GM12878 (cell line): ENCODE measurements at regions not wholly inside any gene's neighbourhood (a gene's known extent, or its start where the extent isn't known, plus 50 kb on each side); places are given as distances from the start of the nearest gene placed in this dataset.

Experiments used
- ATAC-seq: fragments of 200-7000 bp; cut with Tn5 transposase; 3 replicates; pipeline ENCODE4 v1.9.1; 2020; ENCODE audit warnings: mild to moderate bottlenecking, moderate library complexity
- BruUV-seq: library from RNA; stranded (reverse); fragments of 400-500 nt; replicated peaks from 2 replicates; lab custom pipeline; 2021; lab: Mats Ljungman, UMichigan
- CTCF ChIA-PET: fragments of 300-600 bp; sonication (Branson Sonifier 250); formaldehyde crosslinking; extraction: SDS; loops from one replicate; lab custom pipeline; 2021; ENCODE audit warnings: inconsistent platforms; lab: Yijun Ruan, JAX
- POLR2A ChIA-PET: fragments of 350-600 bp; formaldehyde crosslinking; extraction: SDS; loops from one replicate; lab custom pipeline; 2021; ENCODE audit warnings: inconsistent platforms; lab: Charles Lee
- RAD21 ChIA-PET: fragments of 300-600 bp; sonication (Branson Sonifier 250); formaldehyde crosslinking; loops from one replicate; lab custom pipeline; 2023; ENCODE audit warnings: antibody characterized with exemption; ENCODE audit not compliant: unreplicated experiment; lab: Charles Lee
- SMC1A ChIA-PET: fragments of 300-600 bp; sonication (Branson Sonifier 250); formaldehyde crosslinking; loops from one replicate; lab custom pipeline; 2023; ENCODE audit not compliant: unreplicated experiment, uncharacterized antibody; lab: Charles Lee
- DNase-seq: peaks from one replicate; pipeline ENCODE4 v3.0.0-alpha.2; 2011; ENCODE audit warnings: low read depth, low spot score
- FAIRE-seq: peaks from 3 replicates; lab custom pipeline; 2011; peaks lifted over from hg19 to GRCh38; lab: Jason Lieb, UNC
- H2AFZ ChIP-seq: 2 replicates; pipeline ENCODE4 v1.6.0; 2011; ENCODE audit warnings: low read depth, low read length, control low read depth; ENCODE audit not compliant: control insufficient read depth
- H3K27ac ChIP-seq: 2 replicates; pipeline ENCODE4 v1.5.1; 2011; ENCODE audit warnings: control low read depth; ENCODE audit not compliant: control insufficient read depth, insufficient read depth
- H3K27me3 ChIP-seq, 2 experiments: replicated peaks in 1 of 2; 2 replicates each; pipeline versions ENCODE4 v1.6.0 to v1.6.1; 2011; ENCODE audit warnings: low read length in 1 of 2; ENCODE audit not compliant: control insufficient read depth in 2 of 2, insufficient read depth in 2 of 2
- H3K36me3 ChIP-seq, 2 experiments: 2 replicates each; pipeline ENCODE4 v1.5.1; 2011; ENCODE audit warnings: low read length in 1 of 2; ENCODE audit not compliant: control insufficient read depth in 2 of 2, insufficient read depth in 2 of 2
- H3K4me1 ChIP-seq: 2 replicates; pipeline ENCODE4 v1.6.1; 2011; ENCODE audit warnings: mild to moderate bottlenecking, low read length, moderate library complexity, mixed read lengths; ENCODE audit not compliant: control insufficient read depth, insufficient read depth
- H3K4me2 ChIP-seq: 2 replicates; pipeline ENCODE4 v1.6.0; 2011; ENCODE audit warnings: control low read depth; ENCODE audit not compliant: control insufficient read depth, insufficient read depth
- H3K4me3 ChIP-seq: fragments of 200-600 bp; sonication (generic); 2 replicates; pipeline ENCODE4 v1.5.1; 2016
- H3K79me2 ChIP-seq: 2 replicates; pipeline ENCODE4 v1.6.0; 2011; ENCODE audit warnings: low read length; ENCODE audit not compliant: control insufficient read depth, insufficient read depth
- H3K9ac ChIP-seq: 2 replicates; pipeline ENCODE4 v1.8.0; 2011; ENCODE audit warnings: low read length, control low read depth, mixed read lengths; ENCODE audit not compliant: control insufficient read depth, insufficient read depth
- H3K9me3 ChIP-seq: replicated peaks from 3 replicates; pipeline ENCODE4 v1.5.1; 2011; ENCODE audit warnings: mild to moderate bottlenecking, low read length; ENCODE audit not compliant: control insufficient read depth, insufficient read depth
- H4K20me1 ChIP-seq: 2 replicates; pipeline ENCODE4 v1.6.0; 2011; ENCODE audit not compliant: control insufficient read depth, insufficient read depth
- GATAD2B ChIP-seq: fragments of 450-650 bp; conservative IDR thresholded peaks from 2 replicates; pipeline ENCODE4 v1.6.1; 2017; ENCODE audit warnings: low read depth, mild to moderate bottlenecking, moderate library complexity
- HDAC2 ChIP-seq: fragments of 200-600 bp; sonication (generic); IDR thresholded peaks from 2 replicates; pipeline ENCODE4 v1.6.1; 2017
- NKRF ChIP-seq: fragments of 450-650 bp; conservative IDR thresholded peaks from 2 replicates; pipeline ENCODE4 v1.6.1; 2017; ENCODE audit warnings: mild to moderate bottlenecking, moderate library complexity
- REST ChIP-seq: IDR thresholded peaks from 2 replicates; pipeline ENCODE4 v1.6.1; 2012; ENCODE audit warnings: mild to moderate bottlenecking, low read depth, low read length
- STAT3 ChIP-seq: IDR thresholded peaks from 2 replicates; pipeline ENCODE4 v1.6.1; 2011; ENCODE audit warnings: low read depth, low read length, improper control_type of control experiment
- TCF3 ChIP-seq: IDR thresholded peaks from 2 replicates; pipeline ENCODE4 v1.6.1; 2012; ENCODE audit warnings: low read depth, mild to moderate bottlenecking, low read length, borderline replicate concordance; ENCODE audit not compliant: insufficient read depth
- ZNF687 ChIP-seq: fragments of 450-650 bp; IDR thresholded peaks from 2 replicates; pipeline ENCODE4 v1.6.1; 2017; ENCODE audit warnings: mild to moderate bottlenecking, moderate library complexity
- WGBS: methylation state at CpG from one replicate; pipeline ENCODE4 v1.1.6; 2016; ENCODE audit warnings: low lambda C conversion rate; ENCODE audit not compliant: insufficient replicate concordance, insufficient coverage; ENCODE audit errors: missing lambda C conversion rate; 5-methylcytosine and 5-hydroxymethylcytosine counted together
- in situ Hi-C: fragments of 300-500 bp; cut with MboI; formaldehyde crosslinking; loops from 9 replicates; pipeline ENCODE4 v1.14.3; 2018; ENCODE audit warnings: mixed read lengths
- intact Hi-C: fragments of 100-400 bp; cut with micrococcal nuclease; formaldehyde crosslinking; loops from one replicate; pipeline ENCODE4 v1.14.2; 2022; ENCODE audit not compliant: unreplicated experiment

GRCh38 chr2:128789221-128789620 lies 470.6 kb upstream of the HS6ST1 start:
- ChIA-PET CTCF (no interaction called here), SMC1A (no interaction called here), RAD21 (no interaction called here), POLR2A (no interaction called here)
- H3K4me1 ChIP-seq, result no peaks in the 10 kb centered on the region
- in situ Hi-C loops (no loop called here), intact Hi-C loops (no loop called here)
- no peak overlapping the region for H2AFZ ChIP-seq
- H3K4me3 ChIP-seq, result no peak overlapping the region
- ATAC-seq (no peak), DNase-seq (no peak), FAIRE-seq (no peak)
- H3K9me3 ChIP-seq, result no peaks in the 10 kb centered on the region
- no peak for TF ChIP-seq NKRF
- no peak for TF ChIP-seq GATAD2B
- no TSS peak for BruUV-seq
- WGBS, result 35% methylated on average over 6 of the region's 6 CpGs
- H3K36me3 ChIP-seq, result no peaks in the 10 kb centered on the region
- H3K4me2 ChIP-seq, result no peak overlapping the region
- no peaks in the 10 kb centered on the region for H3K27me3 ChIP-seq
- H3K9ac ChIP-seq, result no peak overlapping the region
- no peaks in the 10 kb centered on the region for H4K20me1 ChIP-seq
- no peaks in the 10 kb centered on the region for H3K79me2 ChIP-seq
- H3K27ac ChIP-seq, result no peak overlapping the region

GRCh38 chr2:128789776-128790455 lies 471.2 kb upstream of the HS6ST1 start:
- no peak for DNase-seq
- Histone ChIP-seq H3K4me3 (no peak overlapping the region), H3K9ac (no peak overlapping the region), H3K4me1 (no peaks in the 10 kb centered on the region), H3K27me3 (no peaks in the 10 kb centered on the region), H3K9me3 (no peaks in the 10 kb centered on the region), H4K20me1 (no peaks in the 10 kb centered on the region), H3K27ac (no peak overlapping the region), H3K79me2 (no peaks in the 10 kb centered on the region), H2AFZ (no peak overlapping the region), H3K36me3 (no peaks in the 10 kb centered on the region), H3K4me2 (no peak overlapping the region)
- RAD21 ChIA-PET, result no interaction called here
- FAIRE-seq, result no peak
- BruUV-seq, result no TSS peak
- POLR2A ChIA-PET, result interaction anchor here (0.5 kb wide), 1 partner anchor 1159 kb away, joined by 5 read pairs; no protein-coding TSS in a partner anchor
- intact Hi-C loops, result no loop called here
- SMC1A ChIA-PET, result no interaction called here
- no peak for ATAC-seq
- in situ Hi-C loops, result no loop called here
- 56% methylated on average over 21 of the region's 21 CpGs for WGBS
- CTCF ChIA-PET, result no interaction called here
- TF ChIP-seq STAT3, result no peak
- TF ChIP-seq HDAC2, result no peak
- 0 out of 2 replicates have a peak, but pooled peaks have one; percentile 30 for TF ChIP-seq TCF3
- no peak for TF ChIP-seq ZNF687
- TF ChIP-seq REST, result no peak
